NB4 (cell line): ENCODE measurements at regions not wholly inside any gene's neighbourhood (a gene's known extent, or its start where the extent isn't known, plus 50 kb on each side); places are given as distances from the start of the nearest gene placed in this dataset.

Experiments
- DNase-seq: peaks from one replicate; pipeline ENCODE4 v3.0.0; 2010; ENCODE audit warnings: low read depth
- H3K4me3 ChIP-seq: one replicate; pipeline ENCODE4 v1.5.1; 2011; ENCODE audit warnings: mild to moderate bottlenecking, low read depth, low read length, moderate library complexity
- CTCF ChIP-seq: IDR thresholded peaks from one replicate; pipeline ENCODE4 v1.5.1; 2012; ENCODE audit warnings: low read depth, low read length
- MAX ChIP-seq: IDR thresholded peaks from 2 replicates; pipeline ENCODE4 v1.6.1; 2011; ENCODE audit warnings: low read depth, low read length
- MYC ChIP-seq: IDR thresholded peaks from 2 replicates; pipeline ENCODE4 v1.6.1; 2011; ENCODE audit warnings: low read depth, low read length
- POLR2A ChIP-seq: IDR thresholded peaks from 2 replicates; pipeline ENCODE4 v1.6.1; 2011; ENCODE audit warnings: mild to moderate bottlenecking; ENCODE audit not compliant: insufficient read length; ENCODE audit errors: extremely low read depth

- no peak for DNase-seq
- no peak overlapping the region for H3K4me3 ChIP-seq
- TF ChIP-seq CTCF, result no peak
- no peak for TF ChIP-seq MAX
- TF ChIP-seq POLR2A, result no peak
- no peak for TF ChIP-seq MYC
Observed at GRCh38 chr3:109640146-109640652, 302.9 kb upstream of the DPPA4 start.

GRCh38 chr3:109642025-109642424 is 304.7 kb upstream of the DPPA4 start:
- H3K4me3 ChIP-seq, result no peak overlapping the region
- TF ChIP-seq CTCF (no peak), POLR2A (no peak), MYC (no peak), MAX (no peak)
- no peak for DNase-seq

GRCh38 chr3:109643590-109643989 is 306.2 kb upstream of the DPPA4 start:
- DNase-seq, result peak; percentile 4
- no peak overlapping the region for H3K4me3 ChIP-seq
- TF ChIP-seq MYC (no peak), POLR2A (no peak), CTCF (no peak), MAX (no peak)

- no peak overlapping the region for H3K4me3 ChIP-seq
- no peak for TF ChIP-seq MAX
- TF ChIP-seq MYC, result no peak
- no peak for TF ChIP-seq POLR2A
- TF ChIP-seq CTCF, result no peak
- no peak for DNase-seq
Observed at GRCh38 chr3:109644332-109644731, 307.0 kb upstream of the DPPA4 start.

GRCh38 chr3:109644746-109645145 is 307.4 kb upstream of the DPPA4 start:
- DNase-seq, result no peak
- TF ChIP-seq MYC, result no peak
- no peak for TF ChIP-seq CTCF
- no peak for TF ChIP-seq POLR2A
- TF ChIP-seq MAX, result no peak

More at GRCh38 chr3:109644746-109645145, 307.4 kb upstream of the DPPA4 start:
- no peak overlapping the region for H3K4me3 ChIP-seq
